H9 (cell line): ENCODE measurements at regions not wholly inside any gene's neighbourhood (a gene's known extent, or its start where the extent isn't known, plus 50 kb on each side); places are given as distances from the start of the nearest gene placed in this dataset.

Experiments
- DNase-seq: peaks from one replicate; pipeline ENCODE4 v3.0.0-alpha.2; 2017
- H2AFZ ChIP-seq: one replicate; pipeline ENCODE4 v1.6.1; 2013; ENCODE audit warnings: mild to moderate bottlenecking, low read length, control low read depth, moderate library complexity
- H2AK5ac ChIP-seq: 2 replicates; pipeline ENCODE4 v1.6.1; 2013; ENCODE audit warnings: low read length, control low read depth, mixed read lengths; ENCODE audit not compliant: insufficient read length
- H2BK120ac ChIP-seq: one replicate; pipeline ENCODE4 v1.6.1; 2013; ENCODE audit warnings: low read depth, mild to moderate bottlenecking, low read length, control low read depth, inconsistent platforms; ENCODE audit not compliant: poor library complexity, severe bottlenecking
- H2BK12ac ChIP-seq: 2 replicates; pipeline ENCODE4 v1.6.1; 2013; ENCODE audit warnings: low read length, control low read depth, mixed read lengths, low read depth; ENCODE audit not compliant: insufficient read length
- H2BK15ac ChIP-seq: 2 replicates; pipeline ENCODE4 v1.6.1; 2013; ENCODE audit warnings: low read depth, low read length, control low read depth
- H2BK20ac ChIP-seq: one replicate; pipeline ENCODE4 v1.6.1; 2013; ENCODE audit warnings: low read depth, mild to moderate bottlenecking, low read length, control low read depth, inconsistent platforms; ENCODE audit not compliant: poor library complexity, severe bottlenecking
- H2BK5ac ChIP-seq: 2 replicates; pipeline ENCODE4 v1.6.1; 2013; ENCODE audit warnings: low read length, control low read depth, mixed read lengths; ENCODE audit not compliant: insufficient read length
- H3K14ac ChIP-seq: 2 replicates; pipeline ENCODE4 v1.6.1; 2013; ENCODE audit warnings: low read length, control low read depth; ENCODE audit not compliant: insufficient read depth
- H3K18ac ChIP-seq: 2 replicates; pipeline ENCODE4 v1.6.1; 2013; ENCODE audit warnings: low read depth, mild to moderate bottlenecking, mixed read lengths, low read length, control low read depth; ENCODE audit not compliant: insufficient read length
- H3K23ac ChIP-seq: 2 replicates; pipeline ENCODE4 v1.6.1; 2013; ENCODE audit warnings: low read length, control low read depth, mixed read lengths, low read depth; ENCODE audit not compliant: insufficient read length
- H3K23me2 ChIP-seq: 2 replicates; pipeline ENCODE4 v1.6.1; 2013; ENCODE audit warnings: low read depth, mild to moderate bottlenecking, mixed read lengths, low read length, control low read depth; ENCODE audit not compliant: insufficient read length, poor library complexity, severe bottlenecking
- H3K27ac ChIP-seq: 2 replicates; pipeline ENCODE4 v1.5.1; 2013; ENCODE audit warnings: low read length, control low read depth, mixed read lengths, low read depth; ENCODE audit not compliant: insufficient read length
- H3K27me3 ChIP-seq: 2 replicates; pipeline ENCODE4 v1.6.1; 2013; ENCODE audit warnings: low read length, control low read depth, inconsistent platforms; ENCODE audit not compliant: insufficient read depth
- H3K4ac ChIP-seq: 2 replicates; pipeline ENCODE4 v1.6.1; 2013; ENCODE audit warnings: low read depth, mild to moderate bottlenecking, control low read depth, inconsistent platforms, low read length, moderate library complexity
- H3K4me1 ChIP-seq: 2 replicates; pipeline ENCODE4 v1.6.1; 2013; ENCODE audit warnings: low read length, control low read depth, inconsistent platforms; ENCODE audit not compliant: insufficient read depth
- H3K4me2 ChIP-seq: 2 replicates; pipeline ENCODE4 v1.6.1; 2013; ENCODE audit warnings: low read length, control low read depth, mixed read lengths; ENCODE audit not compliant: insufficient read length, insufficient read depth
- H3K56ac ChIP-seq: 2 replicates; pipeline ENCODE4 v1.6.1; 2013; ENCODE audit warnings: low read depth, mild to moderate bottlenecking, mixed read lengths, low read length, control low read depth; ENCODE audit not compliant: insufficient read length
- H3K79me1 ChIP-seq: 2 replicates; pipeline ENCODE4 v1.6.1; 2013; ENCODE audit warnings: low read depth, mild to moderate bottlenecking, moderate library complexity, low read length, control low read depth, inconsistent platforms; ENCODE audit not compliant: insufficient read depth, poor library complexity, severe bottlenecking
- H3K79me2 ChIP-seq: 2 replicates; pipeline ENCODE4 v1.6.1; 2013; ENCODE audit warnings: low read length, control low read depth, inconsistent platforms; ENCODE audit not compliant: insufficient read depth
- H3K9ac ChIP-seq: 2 replicates; pipeline ENCODE4 v1.6.1; 2013; ENCODE audit warnings: low read length, control low read depth, mixed read lengths; ENCODE audit not compliant: insufficient read length; ENCODE audit errors: extremely low read depth
- H3K9me3 ChIP-seq: one replicate; pipeline ENCODE4 v1.6.1; 2013; ENCODE audit warnings: low read depth, low read length, inconsistent platforms; ENCODE audit not compliant: control insufficient read depth
- H3T11ph ChIP-seq: one replicate; pipeline ENCODE4 v1.6.1; 2013; ENCODE audit warnings: mild to moderate bottlenecking, low read length, control low read depth, inconsistent platforms
- H4K20me1 ChIP-seq: one replicate; pipeline ENCODE4 v1.6.1; 2013; ENCODE audit not compliant: control insufficient read depth, insufficient read length, insufficient read depth
- H4K5ac ChIP-seq: 2 replicates; pipeline ENCODE4 v1.6.1; 2013; ENCODE audit warnings: low read depth, mild to moderate bottlenecking, mixed read lengths, low read length, control low read depth; ENCODE audit not compliant: insufficient read length
- H4K8ac ChIP-seq: replicated peaks from 2 replicates; pipeline ENCODE4 v1.6.1; 2013; ENCODE audit warnings: low read length, control low read depth, mixed read lengths, low read depth; ENCODE audit not compliant: insufficient read length
- H4K91ac ChIP-seq: 2 replicates; pipeline ENCODE4 v1.6.1; 2013; ENCODE audit warnings: low read depth, mild to moderate bottlenecking, moderate library complexity, mixed read lengths, low read length, control low read depth; ENCODE audit not compliant: insufficient read length
- H3K27ac Mint-ChIP-seq, 3 experiments: 2 replicates in 2 of 3; 3 replicates in 1 of 3; pipeline ENCODE4 v1.8.0; 2020 to 2021; ENCODE audit warnings: mixed read lengths in 3 of 3, mild to moderate bottlenecking in 1 of 3, moderate library complexity in 1 of 3
- H3K27me3 Mint-ChIP-seq: 2 replicates; pipeline ENCODE4 v1.8.0; 2021; ENCODE audit warnings: low read depth, mild to moderate bottlenecking, moderate library complexity, mixed read lengths
- H3K36me3 Mint-ChIP-seq, 3 experiments: 2 replicates in 2 of 3; 3 replicates in 1 of 3; pipeline ENCODE4 v1.8.0; 2020 to 2021; ENCODE audit warnings: low read depth in 3 of 3, mixed read lengths in 3 of 3; ENCODE audit not compliant: insufficient read depth in 1 of 3
- H3K4me1 Mint-ChIP-seq, 2 experiments: 2 replicates each; pipeline ENCODE4 v1.8.0; 2020; ENCODE audit warnings: mixed read lengths in 2 of 2
- H3K4me3 Mint-ChIP-seq, 2 experiments: 2 replicates in 1 of 2; 3 replicates in 1 of 2; pipeline ENCODE4 v1.8.0; 2020 to 2021; ENCODE audit warnings: mild to moderate bottlenecking in 2 of 2, mixed read lengths in 2 of 2, moderate library complexity in 1 of 2
- H3K9me3 Mint-ChIP-seq, 2 experiments: 2 replicates in 1 of 2; 3 replicates in 1 of 2; pipeline ENCODE4 v1.8.0; 2020; ENCODE audit warnings: mild to moderate bottlenecking in 2 of 2, mixed read lengths in 2 of 2, moderate library complexity in 1 of 2
- CTCF ChIP-seq: fragments of 200-600 bp; sonication (generic); conservative IDR thresholded peaks from 3 replicates; pipeline ENCODE4 v1.8.0; 2021; ENCODE audit warnings: antibody characterized with exemption, mild to moderate bottlenecking
- WGBS: extraction: QIAGEN DNeasy Blood & Tissue Kit; methylation state at CpG from one replicate; pipeline ENCODE4 v1.1.7; 2013; ENCODE audit warnings: missing lambda C conversion rate, low lambda C conversion rate, mixed read lengths; ENCODE audit not compliant: insufficient read length; ENCODE audit errors: extremely low coverage; 5-methylcytosine and 5-hydroxymethylcytosine counted together

DNA sequence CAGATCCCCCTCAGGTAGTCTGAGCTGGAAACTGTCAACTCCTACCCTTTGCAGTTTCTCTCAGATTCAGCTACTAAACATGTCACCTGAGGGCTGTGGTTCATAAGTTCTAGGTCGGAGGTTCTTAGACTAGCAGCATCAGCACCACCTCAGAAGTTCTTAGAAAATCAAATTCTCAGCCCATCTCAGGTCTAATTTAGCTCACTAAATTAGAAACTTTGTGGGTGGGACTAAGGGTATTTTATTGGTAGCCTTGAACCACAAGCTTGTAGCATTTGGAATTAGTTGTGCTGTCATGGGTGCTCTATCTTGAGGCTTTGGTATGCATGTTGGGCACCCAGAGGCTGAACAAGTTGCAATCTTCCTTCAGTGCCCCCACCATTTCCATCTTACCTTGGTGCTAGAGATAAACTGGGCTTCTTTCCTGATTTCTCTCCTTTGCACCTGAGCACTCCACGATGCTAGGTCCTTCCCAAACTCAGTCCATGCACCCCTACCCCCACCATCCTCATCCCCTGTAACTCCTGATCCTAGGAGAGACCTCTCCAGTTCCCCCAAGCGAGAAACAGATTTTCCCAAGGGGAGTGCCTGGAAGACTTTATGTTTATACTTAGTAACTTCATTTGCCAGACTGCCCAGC lies 54.2 kb downstream of the S1PR1 start:
- Histone ChIP-seq H2BK12ac (no peak overlapping the region), H3K23ac (no peak overlapping the region), H3K4me1 (no peaks in the 10 kb centered on the region), H3K23me2 (no peaks in the 10 kb centered on the region), H2BK15ac (no peak overlapping the region), H3K9ac (no peak overlapping the region), H3K9me3 (no peaks in the 10 kb centered on the region), H3K18ac (no peak overlapping the region), H2BK5ac (no peak overlapping the region), H3K56ac (no peak overlapping the region), H2AFZ (no peak overlapping the region), H3T11ph (no peak overlapping the region), H3K27me3 (no peaks in the 10 kb centered on the region), H3K4me2 (no peak overlapping the region), H2BK120ac (no peak overlapping the region), H3K27ac (no peak overlapping the region), H2BK20ac (no peak overlapping the region), H3K79me1 (no peaks in the 10 kb centered on the region), H2AK5ac (no peak overlapping the region), H4K91ac (no peak overlapping the region), H4K20me1 (no peaks in the 10 kb centered on the region), H3K79me2 (no peaks in the 10 kb centered on the region), H4K8ac (no peak overlapping the region), H3K14ac (no peak overlapping the region), H4K5ac (no peak overlapping the region), H3K4ac (no peak overlapping the region)
- no peak for TF ChIP-seq CTCF
- no peaks in the 10 kb centered on the region for H3K9me3 Mint-ChIP-seq
- peaks cover 15% of the 10 kb centered on the region in 2 experiments for H3K4me1 Mint-ChIP-seq
- H3K4me3 Mint-ChIP-seq, result no peak overlapping the region
- H3K27me3 Mint-ChIP-seq, result no peaks in the 10 kb centered on the region; the same call in 1 of the 2 replicates
- H3K36me3 Mint-ChIP-seq, result no peaks in the 10 kb centered on the region
- no peak overlapping the region; a peak in 2 of 7 replicates for H3K27ac Mint-ChIP-seq
- DNase-seq, result no peak
- no CpG with 5 or more reads among the region's 3 CpGs for WGBS
